C4-2B (cell line): ENCODE measurements at regions not wholly inside any gene's neighbourhood (a gene's known extent, or its start where the extent isn't known, plus 50 kb on each side); places are given as distances from the start of the nearest gene placed in this dataset.

Experiments used
- ZFX ChIP-seq: fragments of 450-650 bp; IDR thresholded peaks from 2 replicates; pipeline ENCODE4 v1.6.1; 2017
- TF ChIP-seq, protein P1 (sequence below): fragments of 450-650 bp; conservative IDR thresholded peaks from 2 replicates; pipeline ENCODE4 v1.5.1; 2017; ENCODE audit warnings: mild to moderate bottlenecking

DNA sequence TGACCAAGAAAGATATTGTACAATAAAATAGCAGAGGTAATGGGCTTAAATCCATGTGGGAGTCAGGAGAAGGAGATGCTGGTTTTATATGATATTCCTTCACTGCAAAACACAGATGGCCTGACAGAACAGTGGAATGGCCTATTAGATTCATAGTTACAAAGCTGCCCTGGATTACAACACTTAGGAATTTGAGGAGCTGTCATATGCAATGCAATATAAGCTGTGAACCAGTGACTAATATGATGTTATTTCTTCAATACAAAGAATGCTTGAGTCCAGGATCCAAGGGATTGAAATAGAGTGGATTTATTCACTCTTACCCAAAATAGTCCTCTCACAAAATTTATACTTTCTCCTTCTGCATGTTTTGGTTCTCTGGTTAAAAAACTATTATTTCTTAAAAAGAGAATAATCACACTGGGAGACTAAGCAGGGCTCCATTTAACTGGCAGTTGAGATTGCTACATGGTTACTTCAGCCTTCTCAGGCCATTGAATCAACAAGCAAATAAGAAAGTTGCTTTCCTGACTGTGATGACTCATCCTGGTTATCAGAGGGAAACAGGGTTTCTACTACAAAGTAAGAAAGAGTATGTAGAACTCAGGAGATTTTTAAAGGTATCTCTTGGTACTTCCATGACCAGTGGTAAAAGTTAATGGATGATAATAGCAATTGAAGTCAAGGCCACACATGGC is 79.8 kb upstream of the ZPLD1 start:
- TF ChIP-seq, protein P1, sequence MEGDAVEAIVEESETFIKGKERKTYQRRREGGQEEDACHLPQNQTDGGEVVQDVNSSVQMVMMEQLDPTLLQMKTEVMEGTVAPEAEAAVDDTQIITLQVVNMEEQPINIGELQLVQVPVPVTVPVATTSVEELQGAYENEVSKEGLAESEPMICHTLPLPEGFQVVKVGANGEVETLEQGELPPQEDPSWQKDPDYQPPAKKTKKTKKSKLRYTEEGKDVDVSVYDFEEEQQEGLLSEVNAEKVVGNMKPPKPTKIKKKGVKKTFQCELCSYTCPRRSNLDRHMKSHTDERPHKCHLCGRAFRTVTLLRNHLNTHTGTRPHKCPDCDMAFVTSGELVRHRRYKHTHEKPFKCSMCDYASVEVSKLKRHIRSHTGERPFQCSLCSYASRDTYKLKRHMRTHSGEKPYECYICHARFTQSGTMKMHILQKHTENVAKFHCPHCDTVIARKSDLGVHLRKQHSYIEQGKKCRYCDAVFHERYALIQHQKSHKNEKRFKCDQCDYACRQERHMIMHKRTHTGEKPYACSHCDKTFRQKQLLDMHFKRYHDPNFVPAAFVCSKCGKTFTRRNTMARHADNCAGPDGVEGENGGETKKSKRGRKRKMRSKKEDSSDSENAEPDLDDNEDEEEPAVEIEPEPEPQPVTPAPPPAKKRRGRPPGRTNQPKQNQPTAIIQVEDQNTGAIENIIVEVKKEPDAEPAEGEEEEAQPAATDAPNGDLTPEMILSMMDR, result no peak
- no peak for TF ChIP-seq ZFX
